Heart left ventricle (tissue), 13 donors: ENCODE measurements at regions not wholly inside any gene's neighbourhood (a gene's known extent, or its start where the extent isn't known, plus 50 kb on each side); places are given as distances from the start of the nearest gene placed in this dataset.

Source experiments
- CTCF ChIP-seq, 12 donors: fragments of 200-600 bp; sonication (generic) in 4 of 12; IDR thresholded peaks; one replicate each; pipeline versions ENCODE4 v1.5.0 to v1.8.0; 2018 to 2022; ENCODE audit warnings: antibody characterized with exemption in 12 of 12, mild to moderate bottlenecking in 5 of 12
- POLR2A ChIP-seq, 2 donors: fragments of 450-650 bp; IDR thresholded peaks; one replicate each; pipeline ENCODE4 v1.6.1; 2017; ENCODE audit warnings: antibody characterized with exemption in 2 of 2, mild to moderate bottlenecking in 2 of 2, moderate library complexity in 2 of 2
- donor health status: ischemic (EF 13 %, LVEDD 7.1; RV severe dilation, severe dysfunction).
- donor health status: DM: no; HTN: yes; CAD: no.
- donor health status: DM: no; HTN: no; CAD: no.
- donor health status: ischemic (EF 25% LVEDD 6.9; RV normal size, moderate dysfunction).
- donor health status: ischemic (EF 25% LVEDD 5.7; RV mildly dilated, moderate dysfunction).
- donor health status: ischemic (EF 35%, LVEDD 5.7; RV mildly dilated, moderate dysfunction).
- donor health status: nonischemic (EF 11% LVEDD 7.7; RV severe dilation, severe dysfunction).
- donor health status: DM: yes; HTN: yes; CAD: no.
- donor health status: PGD.
- donor health status: ischemic (EF 29% LVEDD 5.4; RV normal size, mild dysfunction).
- donor health status: nonischemic (EF 23%, LVEDD 6.1; RV moderate dilation, normal function).

DNA sequence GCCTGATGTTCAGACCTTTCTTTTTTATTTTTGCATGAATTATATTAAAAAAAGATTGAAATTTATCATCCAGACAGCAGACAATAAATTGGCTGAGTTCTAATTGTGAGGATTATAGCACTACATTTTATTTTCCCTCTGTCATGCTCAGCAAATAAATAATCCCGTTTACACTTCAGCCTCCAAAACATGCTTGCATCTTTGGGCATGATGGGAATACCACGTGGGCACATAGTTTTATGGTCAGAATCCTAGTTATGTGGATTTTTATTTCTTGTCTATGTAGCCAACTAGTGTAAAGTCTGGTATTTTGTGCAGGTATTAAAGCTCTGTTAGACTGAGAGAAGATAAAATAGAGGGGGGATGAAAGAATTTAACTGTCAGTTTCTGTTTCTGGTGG is 276.9 kb upstream of the E2F7 start:
- TF ChIP-seq CTCF (IDR thresholded peaks at IDR 0.05) (no peak), POLR2A (IDR thresholded peaks at IDR 0.05) (no peak)
